Fibroblast of mammary gland (primary cell): ENCODE measurements at regions not wholly inside any gene's neighbourhood (a gene's known extent, or its start where the extent isn't known, plus 50 kb on each side); places are given as distances from the start of the nearest gene placed in this dataset.

Source experiments
- DNase-seq: peaks from one replicate; pipeline ENCODE4 v3.0.0-alpha.2; 2010; ENCODE audit warnings: low read depth
- H3K4me3 ChIP-seq: 2 replicates; pipeline ENCODE4 v1.5.1; 2011; ENCODE audit warnings: low read depth, mild to moderate bottlenecking, low read length, moderate library complexity; ENCODE audit not compliant: control insufficient read depth
- CTCF ChIP-seq: conservative IDR thresholded peaks from 2 replicates; pipeline ENCODE4 v1.5.1; 2011; ENCODE audit warnings: low read depth, low read length, inconsistent platforms; ENCODE audit not compliant: control insufficient read depth, insufficient read depth

- no peak for DNase-seq
- TF ChIP-seq CTCF: no peak
- H3K4me3 ChIP-seq: no peak overlapping the region
These were observed 659.0 kb downstream of the UTRN start for GRCh38 chr6:144944106-144944505.

GRCh38 chr6:144947398-144947976 is 662.4 kb downstream of the UTRN start:
- no peak overlapping the region for H3K4me3 ChIP-seq
- no peak for DNase-seq
- no peak for TF ChIP-seq CTCF

GRCh38 chr6:144951730-144952437 is 666.7 kb downstream of the UTRN start:
- no peak overlapping the region for H3K4me3 ChIP-seq
- no peak for DNase-seq
- no peak for TF ChIP-seq CTCF

- H3K4me3 ChIP-seq: no peak overlapping the region
- TF ChIP-seq CTCF: no peak
- no peak for DNase-seq
These were observed 667.5 kb downstream of the UTRN start for GRCh38 chr6:144952456-144953240.

GRCh38 chr6:144953552-144954240 is 668.6 kb downstream of the UTRN start:
- H3K4me3 ChIP-seq: no peak overlapping the region
- DNase-seq: peak; percentile 10

GRCh38 chr6:144954241-144954556 is 669.1 kb downstream of the UTRN start:
- no peak overlapping the region for H3K4me3 ChIP-seq
- no peak for TF ChIP-seq CTCF

More at GRCh38 chr6:144953552-144954240, 668.6 kb downstream of the UTRN start:
- no peak for TF ChIP-seq CTCF

More at GRCh38 chr6:144954241-144954556, 669.1 kb downstream of the UTRN start:
- DNase-seq: no peak
